ENCODE measurements at regions not wholly inside any gene's neighbourhood (a gene's known extent, or its start where the extent isn't known, plus 50 kb on each side); places are given as distances from the start of the nearest gene placed in this dataset.

DNA sequence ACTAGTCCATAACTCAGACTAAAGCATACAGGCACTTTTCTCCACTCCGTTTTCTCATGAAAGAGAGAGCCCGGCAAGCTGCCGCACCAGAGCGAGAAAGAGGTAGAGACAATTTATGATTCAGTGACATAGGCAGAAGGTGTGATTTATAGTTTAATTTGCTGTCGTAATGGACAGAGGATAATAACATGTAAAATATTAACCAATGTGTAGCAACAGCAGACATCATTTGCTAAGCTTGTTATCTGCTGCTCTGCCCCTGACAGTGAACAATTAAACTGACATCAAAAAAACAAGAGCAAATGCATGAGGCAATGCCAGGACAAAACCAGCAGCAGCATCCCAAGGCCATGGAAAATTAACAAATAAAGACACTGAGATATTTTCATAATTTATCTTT lies 214.0 kb downstream of the ATG4C start:
- TF ChIP-seq EZH2phosphoT487 (IDR thresholded peaks at IDR 0.05; ENCODE audit: low read depth, severe bottlenecking, unreplicated experiment) = no peak
- TF ChIP-seq, protein P1, sequence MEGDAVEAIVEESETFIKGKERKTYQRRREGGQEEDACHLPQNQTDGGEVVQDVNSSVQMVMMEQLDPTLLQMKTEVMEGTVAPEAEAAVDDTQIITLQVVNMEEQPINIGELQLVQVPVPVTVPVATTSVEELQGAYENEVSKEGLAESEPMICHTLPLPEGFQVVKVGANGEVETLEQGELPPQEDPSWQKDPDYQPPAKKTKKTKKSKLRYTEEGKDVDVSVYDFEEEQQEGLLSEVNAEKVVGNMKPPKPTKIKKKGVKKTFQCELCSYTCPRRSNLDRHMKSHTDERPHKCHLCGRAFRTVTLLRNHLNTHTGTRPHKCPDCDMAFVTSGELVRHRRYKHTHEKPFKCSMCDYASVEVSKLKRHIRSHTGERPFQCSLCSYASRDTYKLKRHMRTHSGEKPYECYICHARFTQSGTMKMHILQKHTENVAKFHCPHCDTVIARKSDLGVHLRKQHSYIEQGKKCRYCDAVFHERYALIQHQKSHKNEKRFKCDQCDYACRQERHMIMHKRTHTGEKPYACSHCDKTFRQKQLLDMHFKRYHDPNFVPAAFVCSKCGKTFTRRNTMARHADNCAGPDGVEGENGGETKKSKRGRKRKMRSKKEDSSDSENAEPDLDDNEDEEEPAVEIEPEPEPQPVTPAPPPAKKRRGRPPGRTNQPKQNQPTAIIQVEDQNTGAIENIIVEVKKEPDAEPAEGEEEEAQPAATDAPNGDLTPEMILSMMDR (IDR thresholded peaks at IDR 0.05; ENCODE audit: poor library complexity) = no peak
- TF ChIP-seq EZH2 (IDR thresholded peaks at IDR 0.05; ENCODE audit: borderline replicate concordance) = no peak
- no peaks in the 10 kb centered on the region for H4K20me1 ChIP-seq (ENCODE audit: insufficient read depth, poor library complexity, severe bottlenecking)
- H3K9me3 ChIP-seq (ENCODE audit: low read depth) = no peaks in the 10 kb centered on the region
- no peaks in the 10 kb centered on the region for H3K9me2 ChIP-seq (replicated peaks; ENCODE audit: insufficient read depth)
- no peaks in the 10 kb centered on the region for H3K79me2 ChIP-seq
- H3K4me1 ChIP-seq (ENCODE audit: insufficient read depth) = no peaks in the 10 kb centered on the region
- H3K4me2 ChIP-seq = no peak overlapping the region
- peaks cover 49% of the 10 kb centered on the region for H3K27me3 ChIP-seq
- 88% methylated on average over 5 of the region's 5 CpGs for WGBS (ENCODE audit: low lambda C conversion rate, missing lambda C conversion rate)
- no peaks in the 10 kb centered on the region for H3K36me3 ChIP-seq (replicated peaks; ENCODE audit: insufficient read depth, low read depth)
- no peak overlapping the region for H3K27ac ChIP-seq
- DNase-seq (ENCODE audit: low spot score) = no peak
- H3K4me3 ChIP-seq = no peak overlapping the region
- H2AFZ ChIP-seq = no peak overlapping the region

DNA sequence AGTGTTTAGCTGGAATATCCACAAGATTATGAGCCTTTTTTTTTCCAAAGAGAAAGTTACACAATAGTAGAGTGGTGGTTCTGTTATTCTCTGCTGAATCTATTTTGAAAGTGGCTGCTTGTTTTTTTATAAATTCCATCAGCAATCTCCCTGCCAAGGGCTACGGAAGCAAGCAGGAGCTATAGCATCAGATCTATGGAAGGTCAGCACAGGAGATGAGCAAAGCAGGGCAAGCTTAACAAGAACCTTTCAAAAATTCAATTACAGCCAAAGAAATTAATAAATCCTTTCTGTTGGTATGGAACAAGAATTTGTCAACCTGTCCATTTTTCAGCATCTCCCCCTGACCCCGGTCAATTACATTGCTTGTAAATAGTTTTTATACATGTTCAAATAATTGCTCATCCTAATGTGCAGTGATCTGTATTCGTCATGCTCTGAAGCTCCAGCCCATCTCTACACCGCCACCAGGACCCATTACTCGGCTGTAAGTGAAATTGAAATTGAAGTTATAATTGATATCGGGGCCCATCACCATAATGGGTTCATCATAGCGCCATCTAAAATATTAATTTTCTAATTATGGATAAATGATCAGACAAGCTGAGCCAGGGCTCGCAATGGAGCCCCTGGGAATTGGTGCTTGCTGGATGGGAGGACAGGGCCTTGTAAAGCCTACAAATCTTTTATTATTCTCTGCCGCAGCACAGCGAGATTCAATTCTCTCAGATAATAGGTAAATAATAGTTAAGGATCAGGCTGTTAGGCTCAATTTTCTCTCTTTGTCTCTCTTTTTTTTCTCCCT lies 215.1 kb downstream of the ATG4C start:
- H3K4me1 ChIP-seq (ENCODE audit: insufficient read depth) = no peaks in the 10 kb centered on the region
- no peaks in the 10 kb centered on the region for H3K79me2 ChIP-seq
- H3K4me2 ChIP-seq = no peak overlapping the region
- H2AFZ ChIP-seq = no peak overlapping the region
- WGBS (ENCODE audit: low lambda C conversion rate, missing lambda C conversion rate) = 86% methylated on average over 10 of the region's 10 CpGs
- H3K9me2 ChIP-seq (replicated peaks; ENCODE audit: insufficient read depth) = no peaks in the 10 kb centered on the region
- H3K36me3 ChIP-seq (replicated peaks; ENCODE audit: insufficient read depth, low read depth) = no peaks in the 10 kb centered on the region
- no peaks in the 10 kb centered on the region for H4K20me1 ChIP-seq (ENCODE audit: insufficient read depth, poor library complexity, severe bottlenecking)
- DNase-seq (ENCODE audit: low spot score) = no peak
- no peaks in the 10 kb centered on the region for H3K9me3 ChIP-seq (ENCODE audit: low read depth)
- peaks cover 51% of the 10 kb centered on the region for H3K27me3 ChIP-seq
- H3K27ac ChIP-seq = no peak overlapping the region
- no peak for TF ChIP-seq EZH2 (IDR thresholded peaks at IDR 0.05; ENCODE audit: borderline replicate concordance)
- TF ChIP-seq, protein P1 (IDR thresholded peaks at IDR 0.05; ENCODE audit: poor library complexity) = no peak
- TF ChIP-seq EZH2phosphoT487 (IDR thresholded peaks at IDR 0.05; ENCODE audit: low read depth, severe bottlenecking, unreplicated experiment) = no peak
- H3K4me3 ChIP-seq = no peak overlapping the region

DNA sequence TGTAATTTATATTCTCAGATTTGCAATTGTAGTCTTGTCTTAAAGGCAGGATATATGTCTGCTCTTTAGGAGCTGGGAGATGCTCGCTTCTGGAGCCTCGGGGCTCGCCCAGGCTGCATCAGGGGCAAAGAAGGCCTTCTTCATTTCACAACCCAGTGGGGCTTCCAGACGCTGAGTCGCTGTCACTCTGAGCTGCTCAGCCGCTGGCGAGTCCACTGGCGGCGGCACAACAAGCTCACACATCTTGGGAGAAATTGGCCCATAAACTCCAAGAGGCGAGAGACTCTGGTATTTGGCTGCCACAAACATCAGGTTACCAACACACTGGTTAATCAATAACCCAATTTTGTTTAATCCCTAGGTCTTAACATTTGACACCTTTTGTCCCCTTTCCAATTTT lies 216.6 kb downstream of the ATG4C start:
- Histone ChIP-seq H3K27ac (no peak overlapping the region), H3K4me3 (no peak overlapping the region), H3K9me2 (replicated peaks; ENCODE audit: insufficient read depth) (no peaks in the 10 kb centered on the region), H3K79me2 (no peaks in the 10 kb centered on the region), H3K4me1 (ENCODE audit: insufficient read depth) (no peaks in the 10 kb centered on the region), H2AFZ (no peak overlapping the region), H3K4me2 (no peak overlapping the region), H3K9me3 (ENCODE audit: low read depth) (no peaks in the 10 kb centered on the region), H3K36me3 (replicated peaks; ENCODE audit: insufficient read depth, low read depth) (no peaks in the 10 kb centered on the region), H3K27me3 (peaks cover 51% of the 10 kb centered on the region), H4K20me1 (ENCODE audit: insufficient read depth, poor library complexity, severe bottlenecking) (no peaks in the 10 kb centered on the region)
- TF ChIP-seq, protein P1 (IDR thresholded peaks at IDR 0.05; ENCODE audit: poor library complexity) = no peak
- TF ChIP-seq EZH2phosphoT487 (IDR thresholded peaks at IDR 0.05; ENCODE audit: low read depth, severe bottlenecking, unreplicated experiment) (no peak), EZH2 (IDR thresholded peaks at IDR 0.05; ENCODE audit: borderline replicate concordance) (no peak)
- no peak for DNase-seq (ENCODE audit: low spot score)
- WGBS (ENCODE audit: low lambda C conversion rate, missing lambda C conversion rate) = 43% methylated on average over 10 of the region's 10 CpGs
